SK-MEL-5 (cell line): ENCODE measurements at regions not wholly inside any gene's neighbourhood (a gene's known extent, or its start where the extent isn't known, plus 50 kb on each side); places are given as distances from the start of the nearest gene placed in this dataset.
"Not testable (repeated sequence)": the region's sequence is repeated elsewhere in the genome, so short reads cannot be mapped to it uniquely, and the experiment has no call there.

Source experiments
- DNase-seq: peaks from one replicate; pipeline ENCODE4 v3.0.0-alpha.2; 2016; ENCODE audit warnings: low read depth, low spot score
- in situ Hi-C: cut with HindIII; loops from 2 replicates; pipeline ENCODE4 v1.10.0; 2016; ENCODE audit warnings: low sequenced_read_pairs, high pct_unique_total_duplicates, low pct_unique_long_range_greater_than_20kb

DNA sequence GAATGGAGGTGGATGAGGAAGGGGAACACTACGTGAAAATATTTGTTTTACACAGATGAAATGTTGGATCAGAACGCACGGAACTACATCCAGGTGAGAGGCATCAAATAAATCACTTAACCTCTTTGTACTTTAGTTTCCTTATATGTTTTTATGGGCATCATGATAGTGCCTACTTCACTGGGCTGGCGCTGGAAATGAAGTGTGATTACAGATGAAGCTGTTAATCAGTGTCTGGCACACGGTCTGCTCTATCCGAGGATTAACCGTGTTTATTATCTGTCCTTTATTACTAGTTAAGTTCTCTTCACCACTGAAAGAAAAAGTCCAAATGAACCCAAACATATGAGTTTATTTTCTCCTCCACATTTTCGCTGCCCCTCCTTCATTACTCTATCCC is 96.0 kb upstream of the TRABD2B start:
- in situ Hi-C loops: no loop called here
- DNase-seq: no peak

DNA sequence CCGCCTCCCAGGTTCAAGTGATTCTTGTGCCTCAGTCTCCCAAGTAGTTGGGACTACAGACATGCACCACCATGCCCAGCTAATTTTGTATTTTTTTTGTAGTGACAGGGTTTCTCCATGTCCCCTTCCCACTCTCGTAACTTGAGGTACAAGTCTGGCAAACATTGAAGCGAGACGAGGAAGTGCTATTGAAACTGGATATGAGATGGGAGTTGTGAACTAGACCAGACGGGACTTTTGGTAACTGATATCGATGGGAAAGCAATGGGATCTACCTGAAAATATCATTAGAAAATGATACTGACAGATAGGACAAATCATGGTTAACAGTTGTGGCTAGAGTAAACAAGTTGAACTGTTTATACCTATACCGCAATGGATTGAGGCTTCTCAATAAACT is 95.2 kb upstream of the TRABD2B start:
- in situ Hi-C loops: no loop called here
- DNase-seq: no peak

DNA sequence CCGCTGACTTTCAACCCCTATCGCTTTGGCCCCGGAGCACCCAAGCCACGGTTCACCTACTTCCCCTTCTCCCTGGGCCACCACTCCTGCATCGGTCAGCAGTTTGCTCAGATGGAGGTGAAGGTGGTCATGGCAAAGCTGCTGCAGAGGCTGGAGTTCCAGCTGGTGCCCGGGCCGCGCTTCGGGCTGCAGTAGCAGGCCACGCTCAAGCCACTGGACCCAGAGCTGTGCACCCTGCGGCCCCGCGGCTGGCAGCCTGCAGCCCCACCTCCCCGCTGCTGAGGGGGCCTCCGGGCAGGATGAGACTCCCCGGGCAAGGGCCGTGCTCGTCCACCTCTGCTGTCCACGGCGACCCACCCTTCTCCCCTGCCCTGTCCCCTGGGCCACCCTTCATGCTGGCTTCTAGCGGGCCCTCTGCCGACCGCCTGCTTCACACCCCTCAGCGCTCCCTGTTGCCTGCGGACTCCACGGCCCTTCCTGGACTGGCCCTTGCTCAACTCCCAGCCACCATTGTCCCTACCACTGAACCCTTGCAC is 92.2 kb upstream of the TRABD2B start:
- no peak for DNase-seq
- in situ Hi-C loops: no loop called here

DNA sequence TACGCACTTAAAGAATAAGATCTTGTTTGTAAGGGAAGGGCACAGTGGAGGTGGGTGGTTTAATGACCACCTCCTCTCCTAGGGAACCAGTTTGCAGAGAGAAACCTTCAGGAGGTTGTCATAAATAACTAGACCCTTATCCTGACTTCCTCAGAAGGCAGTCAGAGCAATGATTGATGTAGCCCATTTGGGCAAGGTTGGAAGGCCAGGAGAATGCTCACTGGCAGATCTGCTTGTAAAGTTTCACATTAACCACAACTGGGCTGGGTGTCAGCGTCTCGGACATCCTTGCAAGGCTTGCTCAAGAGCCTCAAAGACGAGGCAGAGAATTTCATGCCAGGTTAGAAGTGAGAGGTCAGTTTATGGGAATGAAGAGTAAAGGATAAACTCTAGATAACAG is 87.6 kb upstream of the TRABD2B start:
- in situ Hi-C loops: no loop called here
- no peak for DNase-seq

DNA sequence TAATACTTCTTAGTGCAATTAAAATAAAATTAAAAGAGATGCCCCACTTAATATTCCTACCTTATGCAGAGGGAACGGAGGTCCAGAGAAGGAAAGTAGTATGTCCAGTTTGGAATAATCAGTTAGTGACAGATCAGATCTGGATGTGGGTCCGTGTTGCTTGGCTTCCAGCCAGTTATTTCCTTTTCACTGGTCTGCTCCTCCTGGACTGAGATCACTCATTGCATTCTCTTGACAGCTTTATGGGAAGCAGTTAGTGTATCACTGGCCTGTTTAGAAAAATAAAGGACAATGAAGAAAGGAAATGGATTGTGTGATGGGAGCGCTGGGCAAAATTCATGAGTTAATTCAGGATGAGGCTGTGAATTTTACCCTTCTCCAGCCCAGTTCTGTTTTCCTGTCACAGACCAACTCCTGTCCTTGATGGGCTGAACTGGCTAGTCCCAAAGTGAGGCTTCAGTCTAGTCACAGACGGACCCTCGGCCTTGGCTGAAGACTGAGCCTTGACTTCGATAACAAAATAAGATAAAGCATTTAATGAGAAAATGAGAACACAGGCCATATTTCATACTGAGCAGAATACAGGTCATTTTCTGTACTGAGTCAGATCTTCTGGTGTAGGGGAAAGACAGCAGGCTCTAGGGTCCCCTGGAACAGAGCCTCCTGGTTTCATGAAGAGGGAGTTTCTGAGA is 85.2 kb upstream of the TRABD2B start:
- in situ Hi-C loops: no loop called here
- peak; percentile 47 for DNase-seq

DNA sequence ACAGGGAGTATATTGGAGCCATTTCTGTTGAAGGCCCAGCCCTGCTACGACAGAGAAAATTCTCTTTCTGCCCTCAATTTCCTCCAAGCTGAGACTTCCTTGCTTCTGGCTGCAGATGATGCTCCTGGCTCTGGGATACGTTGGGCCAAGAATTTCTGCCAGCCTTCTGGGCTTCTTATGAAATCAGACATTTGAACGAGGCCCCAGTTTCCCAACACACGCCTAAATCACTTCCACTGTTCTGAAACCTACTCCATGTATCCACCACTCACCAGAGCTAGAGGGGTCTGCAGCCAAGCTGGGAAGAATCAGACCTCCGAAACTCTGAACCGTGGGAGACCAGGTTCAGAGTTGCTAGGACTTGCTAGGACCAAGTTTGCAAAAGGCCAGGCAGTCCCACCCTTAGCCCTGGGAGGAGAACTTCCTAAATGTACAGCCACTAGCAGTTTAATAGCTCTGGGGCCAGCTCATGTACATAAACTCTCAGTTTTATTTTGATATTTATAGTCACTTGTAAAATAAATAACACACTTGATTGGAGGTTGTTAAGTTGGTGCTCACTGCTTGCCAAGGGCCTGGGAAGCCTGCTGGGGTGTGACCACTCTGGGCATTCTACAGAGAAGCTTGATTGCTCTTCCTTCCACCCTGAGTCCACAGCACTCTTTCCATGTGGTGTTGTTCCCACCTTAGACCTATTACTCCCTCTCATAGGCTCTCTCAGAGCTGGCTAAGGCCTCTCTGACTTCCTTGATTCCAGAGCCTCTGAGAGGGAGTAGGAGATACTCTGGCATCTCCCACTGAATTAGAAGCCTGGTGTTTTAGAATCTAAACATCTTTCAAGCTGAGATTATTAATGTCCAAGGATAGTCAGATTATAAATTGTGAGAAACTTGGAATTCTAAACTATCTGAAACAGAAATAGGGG is 83.4 kb upstream of the TRABD2B start:
- no peak for DNase-seq
- in situ Hi-C loops: no loop called here

DNA sequence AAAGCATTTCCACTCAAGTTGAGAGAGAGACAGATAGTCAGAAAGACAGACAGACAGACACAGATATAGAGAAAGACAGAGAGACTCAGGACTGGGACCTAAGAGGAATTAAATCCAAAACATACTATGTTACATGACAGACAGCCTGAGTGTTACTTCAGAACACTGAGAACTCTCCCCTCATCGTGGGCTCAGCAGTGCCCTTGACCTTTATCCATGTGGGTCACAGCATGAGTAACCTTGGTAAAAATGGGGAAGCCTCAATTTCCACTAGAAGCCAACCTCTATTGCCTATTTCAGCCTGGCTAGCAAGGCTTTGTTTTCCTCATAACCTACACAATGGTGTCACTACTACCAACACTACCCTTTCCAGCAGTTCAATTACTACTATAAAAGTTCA is 81.9 kb upstream of the TRABD2B start:
- in situ Hi-C loops: no loop called here
- no peak for DNase-seq

DNA sequence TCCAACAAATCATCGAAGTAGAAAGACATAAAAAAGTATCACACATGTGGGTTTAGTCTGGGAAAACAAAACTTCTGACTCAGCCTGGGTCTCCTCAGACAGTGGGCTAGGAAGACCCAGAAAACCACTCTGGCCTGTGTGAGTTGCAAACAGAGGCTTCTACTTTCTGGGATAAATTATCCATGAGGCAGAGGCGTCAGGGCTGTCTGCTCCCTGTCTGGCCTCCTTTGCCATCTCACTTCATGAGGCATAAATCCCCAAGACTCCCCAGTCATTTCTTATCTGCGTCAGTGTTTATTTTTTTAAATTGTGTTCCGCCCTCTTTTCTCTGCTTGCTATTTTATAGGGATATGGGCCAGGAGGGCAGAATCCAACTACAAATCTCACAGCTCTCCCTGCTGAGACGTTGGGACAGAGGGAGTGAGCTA is 80.6 kb upstream of the TRABD2B start:
- no peak for DNase-seq
- in situ Hi-C loops: no loop called here

DNA sequence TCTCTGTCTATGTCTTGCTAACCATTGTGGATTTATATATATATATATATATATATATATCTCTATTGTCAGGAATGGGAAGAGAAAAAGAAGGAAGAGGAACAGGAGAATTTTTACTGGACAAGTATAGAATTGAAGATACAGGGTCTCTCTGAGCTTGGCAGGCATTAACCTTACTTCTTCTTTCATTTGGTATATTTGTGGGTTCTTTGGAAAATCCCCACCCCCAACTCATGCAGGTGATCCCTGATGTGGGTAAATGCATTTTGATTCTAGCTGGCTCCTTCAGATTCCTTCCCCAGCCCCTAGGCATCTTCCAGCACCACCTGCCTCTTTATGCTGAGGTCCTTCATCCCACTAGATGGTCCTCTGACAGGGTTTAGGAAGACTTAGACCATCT is 78.8 kb upstream of the TRABD2B start:
- in situ Hi-C loops: no loop called here

DNA sequence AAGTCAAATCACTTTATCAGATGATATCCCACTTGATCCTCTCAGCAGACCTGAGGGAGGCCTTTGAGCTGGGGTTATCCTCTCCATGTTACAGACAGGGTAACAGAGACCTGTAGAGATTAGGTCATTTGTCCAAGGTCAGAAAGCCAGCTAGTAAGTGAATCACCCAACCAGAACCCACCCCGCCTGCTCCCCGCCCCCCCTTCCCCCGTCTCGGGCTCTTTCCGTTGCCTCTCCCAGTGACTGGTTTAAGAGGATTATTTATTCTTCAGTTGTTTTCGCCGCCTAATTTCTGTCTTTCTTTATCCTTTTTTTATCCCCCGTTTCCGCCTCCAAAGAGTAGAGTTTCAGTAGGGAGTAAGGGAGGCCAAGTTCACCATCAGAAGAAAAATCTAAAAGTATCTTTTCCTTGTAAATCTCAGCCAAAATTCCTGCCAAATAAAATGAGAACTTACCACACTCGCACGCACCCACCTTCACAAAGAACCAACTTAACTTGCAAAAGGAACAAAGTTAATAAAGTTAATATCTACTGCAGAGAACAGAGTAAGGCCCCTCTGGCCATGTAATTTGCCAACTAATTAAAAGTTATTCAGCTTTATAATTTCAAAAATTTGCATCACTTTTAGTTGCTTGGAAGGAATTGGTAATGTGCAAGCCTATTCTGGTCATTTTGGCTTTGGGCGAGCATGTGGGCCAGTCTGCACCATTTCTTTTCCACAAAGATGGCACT is 76.8 kb upstream of the TRABD2B start:
- in situ Hi-C loops: no loop called here
- DNase-seq: no peak

More for the DNA sequence above, 78.8 kb upstream of the TRABD2B start:
- no peak for DNase-seq

DNA sequence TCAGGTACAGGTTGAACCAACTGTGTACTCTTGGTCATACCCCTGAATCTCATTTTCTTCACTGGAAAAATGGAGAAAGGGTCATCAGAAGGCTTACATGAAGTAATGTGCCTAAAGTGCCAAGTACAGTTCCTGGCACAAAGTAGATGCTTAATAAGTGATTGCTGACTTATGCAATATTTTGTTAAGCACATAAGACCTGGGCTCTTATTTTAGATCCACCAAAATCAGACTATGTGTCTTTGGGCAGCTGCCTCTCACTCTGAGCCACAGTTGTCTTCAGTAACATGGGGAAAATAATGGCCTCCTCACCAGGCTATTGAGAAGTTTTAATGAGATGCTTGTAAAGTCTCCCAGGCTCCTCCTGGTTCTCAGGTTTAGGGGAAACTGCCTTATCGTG is 74.3 kb upstream of the TRABD2B start:
- no peak for DNase-seq
- in situ Hi-C loops: no loop called here

DNA sequence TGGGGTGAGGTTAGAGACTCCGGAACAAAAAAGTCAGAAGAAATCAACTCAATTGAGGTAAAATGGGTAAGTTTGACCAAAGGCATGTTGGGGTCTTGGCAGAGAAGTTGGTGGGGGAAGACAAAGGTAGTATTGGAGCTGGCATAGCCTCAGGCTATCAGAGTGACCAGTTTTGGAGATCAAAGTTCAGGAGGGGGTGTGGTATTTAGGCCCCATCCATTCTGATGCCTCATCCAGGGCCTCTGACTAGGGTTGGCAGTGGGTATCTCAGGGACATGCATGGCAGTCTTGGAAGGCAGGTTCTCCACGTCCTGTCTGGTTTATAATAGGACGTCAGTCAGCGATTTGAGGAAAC is 73.2 kb upstream of the TRABD2B start:
- DNase-seq: no peak
- in situ Hi-C loops: no loop called here

DNA sequence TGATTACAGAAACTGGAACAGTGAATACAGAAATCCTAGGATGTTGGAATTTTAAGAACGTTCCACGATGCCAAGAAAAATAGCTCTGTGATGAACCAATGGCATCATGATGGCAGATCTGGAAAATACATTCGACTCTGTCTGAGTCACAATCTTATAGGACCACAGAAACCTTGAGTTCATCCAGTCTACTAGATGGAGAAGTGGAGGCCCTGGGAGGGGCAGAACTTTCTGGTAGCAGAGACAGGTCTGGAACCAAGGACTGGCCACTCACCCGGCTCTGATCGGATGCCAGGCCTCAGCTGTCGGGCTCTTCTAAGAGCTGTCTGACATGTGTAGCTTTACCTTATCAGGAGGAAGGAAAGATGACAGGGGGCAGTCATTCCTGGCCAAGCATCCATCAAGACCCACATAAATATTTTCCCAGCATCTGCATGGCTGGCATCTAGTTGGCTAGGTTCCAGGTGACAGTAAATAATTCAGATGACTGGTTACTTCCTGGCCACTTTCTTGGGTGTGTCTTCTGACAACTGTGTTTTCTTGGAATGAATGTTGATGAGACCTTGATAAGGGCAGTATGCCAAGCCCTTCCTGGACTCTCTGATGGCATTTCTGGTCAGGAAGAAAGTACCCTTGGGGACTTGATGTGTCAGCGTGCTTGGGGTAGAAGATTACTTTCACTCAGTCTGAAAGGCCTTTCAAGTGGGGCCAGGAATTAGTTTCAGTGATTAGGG is 72.6 kb upstream of the TRABD2B start:
- in situ Hi-C loops: loop anchor here (10.0 kb wide), 1 partner anchor 75 kb away; the partner anchor contains the start of gene TRABD2B
- DNase-seq: no peak

DNA sequence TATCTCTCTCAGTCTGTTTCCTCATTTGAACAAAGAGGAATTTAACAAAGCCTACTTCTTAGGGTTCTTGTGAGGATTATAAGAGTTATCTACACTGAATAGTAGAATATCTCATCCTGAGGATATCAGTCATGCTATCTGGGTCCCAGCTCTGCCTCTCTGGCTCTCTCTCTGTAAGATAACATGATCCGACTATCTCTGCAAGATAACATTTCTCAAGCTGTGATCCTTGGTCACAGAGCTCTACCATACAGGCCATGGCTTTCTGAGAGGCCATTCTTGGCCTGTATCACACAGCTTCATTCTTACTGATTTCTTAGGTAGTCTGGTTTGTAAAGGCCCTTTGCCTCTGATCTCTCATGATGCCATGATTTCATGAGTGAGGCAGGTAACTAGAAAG is 71.0 kb upstream of the TRABD2B start:
- in situ Hi-C loops: loop anchor here (10.0 kb wide), 1 partner anchor 73 kb away; the partner anchor contains the start of gene TRABD2B
- DNase-seq: no peak

DNA sequence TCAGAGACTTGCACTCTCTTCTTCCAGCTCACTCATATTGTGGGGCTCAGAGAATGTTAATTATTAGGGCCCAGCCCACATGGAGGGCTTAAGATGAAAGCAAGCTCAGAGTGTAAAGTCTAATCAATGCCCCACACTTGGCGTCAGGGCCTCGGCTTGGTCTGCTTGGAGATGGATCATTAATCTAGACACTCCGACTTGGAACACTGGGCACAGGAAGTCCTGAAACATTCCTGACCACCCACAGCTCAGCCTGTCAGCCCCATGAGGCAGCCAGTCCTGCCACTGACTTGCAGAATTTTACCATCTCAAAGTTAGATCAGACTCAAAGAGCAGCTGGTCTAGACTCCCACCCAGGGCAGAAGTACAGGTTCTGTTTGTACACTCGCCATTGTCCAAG is 69.8 kb upstream of the TRABD2B start:
- in situ Hi-C loops: loop anchor here (10.0 kb wide), 1 partner anchor 72 kb away; the partner anchor contains the start of gene TRABD2B
- DNase-seq: no peak

DNA sequence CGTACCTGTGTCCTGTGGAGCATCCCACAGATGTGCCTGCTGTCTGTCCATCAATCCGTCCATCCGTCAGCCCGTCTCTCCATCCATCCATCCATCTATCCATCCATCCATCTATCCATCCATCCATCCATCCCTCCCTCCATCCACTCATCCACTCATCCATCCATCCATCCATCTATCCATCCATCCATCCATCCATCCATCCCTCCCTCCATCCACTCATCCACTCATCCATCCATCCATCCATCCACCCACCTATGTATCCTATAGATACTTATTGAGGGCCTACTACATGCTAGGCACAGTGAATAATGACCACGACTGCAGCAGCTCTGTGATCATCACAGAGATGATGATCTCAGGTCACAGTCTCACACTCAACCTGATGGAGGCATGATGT is 67.5 kb upstream of the TRABD2B start:
- in situ Hi-C loops: loop anchor here (10.0 kb wide), 1 partner anchor 70 kb away; the partner anchor contains the start of gene TRABD2B
- not testable (repeated sequence) for DNase-seq

DNA sequence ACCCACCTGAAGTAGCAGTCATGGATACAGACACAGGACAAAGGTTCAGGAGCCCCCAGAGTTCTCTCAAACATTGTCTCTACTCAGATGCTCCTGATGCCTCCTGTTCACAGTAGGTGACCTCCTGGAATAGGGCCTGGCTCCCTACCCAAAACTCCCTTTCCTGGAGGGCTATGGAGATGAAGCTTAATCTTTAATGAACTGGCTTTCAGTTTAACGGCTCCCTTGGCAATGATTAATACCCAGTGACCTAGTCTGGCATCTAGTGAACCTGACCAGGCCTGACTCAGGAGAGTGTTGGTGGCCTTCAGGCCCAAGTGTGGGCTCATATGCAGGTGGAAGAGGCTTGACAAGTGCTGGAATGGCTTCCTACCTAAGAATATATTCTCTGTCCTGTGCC is 65.2 kb upstream of the TRABD2B start:
- in situ Hi-C loops: loop anchor here (10.0 kb wide), 1 partner anchor 68 kb away; the partner anchor contains the start of gene TRABD2B
- no peak for DNase-seq
